Choroid plexus epithelial cell (primary cell): ENCODE measurements at regions not wholly inside any gene's neighbourhood (a gene's known extent, or its start where the extent isn't known, plus 50 kb on each side); places are given as distances from the start of the nearest gene placed in this dataset.
"Not testable (repeated sequence)": the region's sequence is repeated elsewhere in the genome, so short reads cannot be mapped to it uniquely, and the experiment has no call there.

Experiments
- DNase-seq: peaks from one replicate; pipeline ENCODE4 v3.0.0-alpha.2; 2010; ENCODE audit warnings: low read depth
- H3K4me3 ChIP-seq: 2 replicates; pipeline ENCODE4 v1.5.1; 2011; ENCODE audit warnings: low read depth, mild to moderate bottlenecking, control low read depth, low read length, moderate library complexity
- CTCF ChIP-seq: conservative IDR thresholded peaks from 2 replicates; pipeline ENCODE4 v1.5.1; 2011; ENCODE audit warnings: low read depth, mild to moderate bottlenecking, control low read depth, inconsistent platforms, low read length, moderate library complexity

- no peak for TF ChIP-seq CTCF
- no peak overlapping the region for H3K4me3 ChIP-seq
- peak; percentile 89 for DNase-seq
Measured at GRCh38 chr12:19624491-19624890, 185.2 kb downstream of the AEBP2 start.

GRCh38 chr12:19625551-19625950, 186.3 kb downstream of the AEBP2 start:
- peak; percentile 67 for DNase-seq
- not testable (repeated sequence) for H3K4me3 ChIP-seq

- TF ChIP-seq CTCF = no peak
- no peak overlapping the region for H3K4me3 ChIP-seq
- no peak for DNase-seq
Measured at GRCh38 chr12:19627719-19628118, 188.4 kb downstream of the AEBP2 start.

- H3K4me3 ChIP-seq = no peak overlapping the region
- TF ChIP-seq CTCF = no peak
- no peak for DNase-seq
Measured at GRCh38 chr12:19630536-19630935, 191.2 kb downstream of the AEBP2 start.

GRCh38 chr12:19633194-19633593, 193.9 kb downstream of the AEBP2 start:
- no peak for DNase-seq
- TF ChIP-seq CTCF = no peak
- no peak overlapping the region for H3K4me3 ChIP-seq

GRCh38 chr12:19633641-19634040, 194.3 kb downstream of the AEBP2 start:
- H3K4me3 ChIP-seq = no peak overlapping the region
- no peak for DNase-seq
- TF ChIP-seq CTCF = no peak

- DNase-seq = no peak
- TF ChIP-seq CTCF = no peak
- H3K4me3 ChIP-seq = no peak overlapping the region
Measured at GRCh38 chr12:19639781-19640415, 200.6 kb downstream of the AEBP2 start.
